ENCODE measurements at regions not wholly inside any gene's neighbourhood (a gene's known extent, or its start where the extent isn't known, plus 50 kb on each side); places are given as distances from the start of the nearest gene placed in this dataset.
A peak's percentile ranks its signal among the peaks of the same experiment; 100 is the strongest.
"Not testable (repeated sequence)": the region's sequence is repeated elsewhere in the genome, so short reads cannot be mapped to it uniquely, and the experiment has no call there.

GRCh38 chr10:60565492-60565891 lies 175.8 kb upstream of the ANK3 start:
- no peak for DNase-seq

DNA sequence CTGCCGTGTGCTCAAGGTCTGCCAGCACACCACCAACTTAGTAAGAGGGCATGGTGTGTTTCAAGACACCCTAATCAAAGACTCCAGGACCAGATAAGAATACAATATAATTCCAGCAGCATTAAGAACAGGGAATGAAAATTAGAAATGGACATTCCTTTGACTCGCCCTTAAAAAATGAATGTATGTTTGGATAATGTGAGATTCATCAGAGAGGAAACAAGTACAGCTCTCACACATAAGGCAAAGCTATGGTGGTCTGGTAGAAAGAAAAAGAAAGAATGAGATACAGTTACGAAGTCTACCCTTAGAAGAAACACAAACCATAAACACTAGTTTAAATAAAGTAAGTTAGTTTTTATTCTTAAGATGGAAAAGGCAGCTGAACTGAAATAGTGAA lies 174.8 kb upstream of the ANK3 start:
- no peak for DNase-seq

GRCh38 chr10:60560451-60560850 lies 170.8 kb upstream of the ANK3 start:
- DNase-seq = no peak

DNA sequence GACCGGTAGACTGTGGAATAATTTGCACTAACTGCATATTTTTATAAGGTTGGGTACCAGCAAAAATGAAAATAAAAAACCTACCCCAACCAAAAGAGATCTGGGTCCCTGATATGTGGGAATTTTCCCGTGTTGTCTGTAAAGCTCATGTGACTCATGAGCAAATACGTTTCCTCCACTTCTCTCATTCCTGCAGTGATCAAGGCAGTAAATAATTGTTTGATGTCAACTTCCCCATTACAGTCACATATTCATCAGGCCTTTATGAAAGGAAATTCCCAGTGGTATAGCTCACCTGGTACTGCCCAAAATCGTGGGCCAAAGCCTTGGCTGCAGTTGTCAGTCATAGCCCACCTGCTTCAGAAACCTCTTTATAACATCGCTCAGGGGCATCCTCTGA lies 166.0 kb upstream of the ANK3 start:
- no peak for DNase-seq

DNA sequence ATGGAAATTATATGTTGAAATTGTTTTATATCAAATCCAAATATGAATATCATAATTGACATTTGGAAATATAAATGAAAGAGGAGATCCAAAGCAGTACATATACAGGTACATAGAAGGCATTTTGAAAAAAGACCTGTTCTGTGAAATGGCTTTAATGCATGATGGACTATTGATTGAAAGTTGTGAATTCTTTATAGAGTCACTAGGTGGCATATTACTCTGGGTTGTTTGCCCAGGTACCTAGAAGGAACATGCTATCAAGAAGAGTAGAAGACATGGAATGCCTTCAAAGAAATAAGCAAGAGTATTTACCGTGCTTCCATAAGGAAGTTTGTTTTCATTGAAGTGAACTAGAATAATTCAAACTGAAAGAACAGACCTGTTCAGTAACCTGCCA lies 160.0 kb upstream of the ANK3 start:
- DNase-seq = peak in 1 of 2 experiments; percentile 14

DNA sequence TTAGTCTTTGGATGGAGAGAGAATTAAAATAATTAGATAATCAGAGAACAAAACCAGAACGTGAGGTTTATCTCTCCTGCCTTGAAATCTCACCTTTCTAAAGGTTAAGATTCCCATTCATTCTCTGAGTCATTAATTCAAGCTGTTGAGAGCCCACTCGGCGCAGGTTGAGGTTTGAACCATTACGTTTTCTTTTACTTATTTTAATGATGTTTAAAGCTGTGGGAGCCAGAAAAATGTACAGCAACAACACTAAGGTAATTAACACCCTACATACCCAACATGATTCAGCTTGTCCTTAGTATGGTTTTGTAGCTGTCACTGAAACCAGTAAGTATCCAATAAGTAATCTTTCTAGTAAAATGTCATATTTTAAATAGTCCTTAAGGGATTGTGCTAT lies 153.0 kb upstream of the ANK3 start:
- DNase-seq = no peak

DNA sequence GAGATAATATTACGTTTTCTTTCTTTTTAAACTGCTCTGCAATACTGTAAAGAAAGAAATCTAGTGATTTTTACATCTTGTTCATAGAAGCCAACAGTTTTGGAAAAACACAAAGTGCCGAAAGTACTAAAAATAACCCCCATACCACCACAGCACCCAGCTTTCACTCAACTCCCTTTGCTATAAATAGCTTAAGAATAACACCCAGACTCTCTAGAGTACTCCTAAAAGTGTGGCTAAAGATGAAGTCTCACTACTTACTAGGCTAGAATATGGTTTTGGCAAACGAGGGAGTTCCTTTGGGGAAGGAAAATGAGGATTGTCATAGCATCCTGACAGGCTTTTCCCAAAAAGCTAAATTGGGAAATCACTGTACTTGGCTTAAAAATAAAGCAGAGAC lies 151.8 kb upstream of the ANK3 start:
- no peak for DNase-seq

GRCh38 chr10:60537697-60538096 lies 148.0 kb upstream of the ANK3 start:
- no peak for DNase-seq

DNA sequence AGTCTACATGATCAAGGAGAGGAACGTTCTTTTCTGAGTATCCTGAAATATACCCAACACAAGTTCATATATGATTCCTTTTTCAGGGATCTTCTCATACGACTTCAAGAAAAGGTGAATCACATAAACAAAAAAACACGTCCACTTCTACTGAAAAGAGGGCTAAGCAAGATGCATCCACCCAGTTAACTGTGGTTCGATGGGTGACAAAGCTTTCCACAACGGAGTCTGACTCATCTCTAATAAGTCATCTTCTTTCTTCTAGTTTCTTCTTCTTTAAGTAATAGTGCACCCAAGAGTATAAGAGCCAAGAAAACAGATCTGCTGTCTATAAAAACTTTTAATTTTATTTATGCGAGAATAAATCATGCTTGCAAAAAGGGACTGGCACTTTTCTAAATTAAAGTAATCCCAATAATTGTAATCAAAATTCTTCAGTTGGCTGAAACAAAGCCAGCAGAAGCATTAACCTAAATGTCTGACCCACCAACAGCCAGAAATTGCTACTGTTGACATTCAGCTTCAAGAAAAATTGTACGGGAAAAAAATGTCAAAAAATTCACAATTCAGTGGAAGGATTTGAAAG lies 146.9 kb upstream of the ANK3 start:
- no peak for DNase-seq

DNA sequence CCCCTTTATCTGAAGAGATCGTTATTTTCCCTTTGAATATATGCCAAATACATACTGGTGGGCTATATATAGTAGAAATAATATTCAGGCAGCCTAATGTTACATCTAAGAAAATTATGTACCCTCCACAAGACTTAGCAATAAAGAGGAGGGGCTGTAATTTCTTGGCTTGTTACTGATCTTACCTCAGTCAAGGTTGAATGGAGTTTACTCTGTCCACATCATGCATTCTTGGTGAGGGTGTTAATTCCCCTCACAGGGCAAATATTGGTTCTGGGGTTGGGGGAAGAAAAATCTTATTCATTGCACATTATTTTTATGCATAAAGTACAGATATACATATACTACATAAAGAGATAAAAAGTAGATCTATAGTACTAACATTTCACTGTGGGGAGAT lies 145.8 kb upstream of the ANK3 start:
- DNase-seq = no peak

- DNase-seq = peak in 1 of 2 experiments; percentile 2
These were observed 145.2 kb upstream of the ANK3 start for GRCh38 chr10:60534761-60535389.

- DNase-seq = no peak
These were observed 143.2 kb upstream of the ANK3 start for GRCh38 chr10:60532696-60533468.

DNA sequence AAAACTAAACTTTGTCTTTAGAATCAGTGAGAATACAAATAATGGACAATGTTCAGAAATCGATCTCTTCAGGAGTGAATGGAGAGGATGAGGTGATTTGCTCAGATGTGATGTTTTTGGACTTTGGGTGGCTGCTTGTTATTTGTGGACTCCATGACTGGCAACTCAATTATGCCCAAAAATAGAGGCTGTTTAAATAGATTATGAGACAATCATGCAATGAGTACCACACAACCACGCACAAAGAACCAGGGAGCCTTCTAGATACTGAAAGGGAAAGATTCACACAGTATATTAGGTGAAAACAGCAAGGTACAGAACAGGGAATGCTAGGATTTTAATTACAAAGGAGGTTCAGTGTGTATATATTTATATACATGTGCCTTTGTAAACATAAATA lies 141.3 kb upstream of the ANK3 start:
- DNase-seq = no peak

DNA sequence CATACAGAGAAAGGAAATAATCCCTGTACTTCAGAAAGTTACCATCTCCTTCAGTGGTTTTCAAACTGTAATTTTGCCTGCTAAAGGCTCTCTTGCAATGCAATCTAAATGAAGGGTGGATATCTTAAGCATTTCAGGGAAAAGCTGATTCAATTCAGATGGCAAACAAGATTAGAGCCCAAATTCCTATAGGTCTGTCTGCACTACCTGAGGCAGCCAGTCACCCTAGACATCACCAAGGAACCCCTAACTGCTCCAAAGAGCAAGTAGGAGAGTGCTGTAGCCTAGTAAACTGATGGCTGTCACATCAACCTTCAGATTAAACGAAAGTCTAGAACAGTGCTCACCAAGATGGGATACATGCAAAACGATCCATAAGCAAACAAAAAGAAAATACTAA lies 138.0 kb upstream of the ANK3 start:
- no peak for DNase-seq

DNA sequence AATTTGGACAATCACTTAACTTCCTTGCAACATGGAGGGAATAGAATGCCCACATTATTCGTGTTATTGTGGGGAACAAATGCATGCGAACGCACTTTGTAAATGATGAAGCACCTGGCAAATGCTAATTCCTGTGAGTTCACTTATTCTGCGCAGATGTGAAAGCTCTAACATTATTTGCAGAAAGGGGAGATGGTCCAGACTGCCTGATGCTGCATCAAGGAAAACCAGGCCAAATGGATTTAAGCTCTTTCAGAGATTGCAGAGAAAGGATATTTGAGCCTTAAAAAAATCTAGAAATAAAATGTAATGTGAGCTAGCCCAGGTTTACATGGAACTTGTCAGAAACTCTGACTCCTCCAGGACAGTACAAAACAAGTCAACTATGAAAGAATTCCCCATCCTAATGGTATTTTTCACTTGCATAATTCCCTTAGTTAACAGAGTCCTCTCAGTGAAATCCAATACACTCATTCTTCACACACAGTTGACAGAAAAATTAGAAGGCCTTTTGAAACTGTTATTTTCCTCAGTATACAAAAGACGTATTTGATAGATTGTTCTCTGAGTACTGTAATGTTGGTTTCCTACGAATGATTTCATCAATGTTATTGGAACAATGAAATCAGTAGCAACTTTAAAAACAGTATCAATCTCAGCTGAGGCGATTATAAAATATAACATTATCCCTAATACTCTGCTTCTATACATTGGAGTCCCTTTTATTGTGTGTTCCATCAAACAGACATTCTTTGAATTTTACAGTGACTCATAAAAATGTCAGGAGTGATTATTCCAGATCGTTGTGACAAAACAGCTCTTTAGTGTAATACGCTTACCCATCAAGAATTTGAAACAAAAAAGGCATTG lies 136.3 kb upstream of the ANK3 start:
- peak in 1 of 2 experiments; percentile 23 for DNase-seq

GRCh38 chr10:60524541-60524940 lies 134.9 kb upstream of the ANK3 start:
- no peak for DNase-seq

GRCh38 chr10:60523371-60523770 lies 133.7 kb upstream of the ANK3 start:
- not testable (repeated sequence) for DNase-seq

DNA sequence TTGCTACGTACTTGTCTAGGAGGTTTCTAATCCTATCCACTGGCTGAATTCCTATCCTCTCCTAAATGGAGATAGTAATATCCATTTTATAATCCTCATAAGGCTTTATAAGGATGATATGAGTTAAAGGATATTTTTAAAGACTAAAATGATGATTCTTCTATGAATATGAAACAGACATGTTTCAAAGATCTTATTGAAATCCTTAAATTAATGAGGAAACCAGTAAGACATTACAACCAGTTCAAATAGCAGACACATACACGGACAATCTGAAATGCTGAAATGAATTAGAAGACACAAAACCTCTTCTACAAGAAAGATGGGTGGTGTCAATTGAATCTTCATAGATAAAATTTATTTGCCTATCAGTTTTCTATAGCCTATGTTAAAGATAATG lies 132.9 kb upstream of the ANK3 start:
- DNase-seq = no peak

DNA sequence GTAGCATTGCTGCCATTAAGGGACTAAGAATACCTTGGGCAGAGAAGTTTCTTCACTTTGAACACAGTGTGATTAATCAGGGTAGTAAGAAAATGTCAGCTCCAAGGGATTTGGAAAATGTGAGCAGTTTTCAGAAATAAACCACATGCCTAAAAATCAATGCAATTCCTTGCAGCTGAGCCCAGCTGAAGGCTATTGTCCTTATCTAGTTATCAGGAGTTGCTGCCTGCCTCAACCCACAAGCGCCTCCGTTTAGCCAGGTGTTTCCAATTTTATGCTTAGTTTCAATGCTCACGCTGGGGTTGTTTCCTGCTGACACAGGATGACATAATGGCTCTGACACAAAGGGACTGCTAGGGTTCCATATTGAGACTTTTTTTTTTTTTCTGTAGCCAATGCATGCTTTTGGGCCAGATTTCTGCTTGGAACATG lies 132.3 kb upstream of the ANK3 start:
- peak; percentile 75 to 95 for DNase-seq

GRCh38 chr10:60518745-60519144 lies 129.1 kb upstream of the ANK3 start:
- DNase-seq = peak in 1 of 2 experiments; percentile 35

- DNase-seq = no peak
These were observed 128.1 kb upstream of the ANK3 start for GRCh38 chr10:60517805-60518204.

- DNase-seq = no peak
These were observed 123.6 kb upstream of the ANK3 start for GRCh38 chr10:60513281-60513680.
